GM19043 (cell line): ENCODE measurements at regions not wholly inside any gene's neighbourhood (a gene's known extent, or its start where the extent isn't known, plus 50 kb on each side); places are given as distances from the start of the nearest gene placed in this dataset.

Experiments used
- ATAC-seq: cut with Tn5 transposase; IDR thresholded peaks from one replicate; pipeline ENCODE4 v1.9.1; 2021; ENCODE audit warnings: low read depth; ENCODE audit not compliant: unreplicated experiment

- no peak for ATAC-seq
These were observed 316.5 kb upstream of the ZMIZ1 start for GRCh38 chr10:78752221-78752620.

GRCh38 chr10:78752708-78753107 is 316.1 kb upstream of the ZMIZ1 start:
- ATAC-seq: no peak

- ATAC-seq: no peak
These were observed 314.3 kb upstream of the ZMIZ1 start for GRCh38 chr10:78754269-78755062.

- ATAC-seq: no peak
These were observed 313.6 kb upstream of the ZMIZ1 start for GRCh38 chr10:78755063-78755701.

- ATAC-seq: no peak
These were observed 312.8 kb upstream of the ZMIZ1 start for GRCh38 chr10:78755877-78756455.

- no peak for ATAC-seq
These were observed 312.0 kb upstream of the ZMIZ1 start for GRCh38 chr10:78756604-78757343.

GRCh38 chr10:78757344-78757925 is 311.3 kb upstream of the ZMIZ1 start:
- ATAC-seq: no peak

- no peak for ATAC-seq
These were observed 310.6 kb upstream of the ZMIZ1 start for GRCh38 chr10:78758176-78758575.

GRCh38 chr10:78759456-78760120 is 309.2 kb upstream of the ZMIZ1 start:
- no peak for ATAC-seq

- no peak for ATAC-seq
These were observed 308.1 kb upstream of the ZMIZ1 start for GRCh38 chr10:78760463-78761310.

GRCh38 chr10:78761311-78761781 is 307.4 kb upstream of the ZMIZ1 start:
- ATAC-seq: no peak

- ATAC-seq: no peak
These were observed 306.6 kb upstream of the ZMIZ1 start for GRCh38 chr10:78762086-78762630.

GRCh38 chr10:78763234-78763633 is 305.5 kb upstream of the ZMIZ1 start:
- no peak for ATAC-seq

GRCh38 chr10:78763651-78764395 is 304.9 kb upstream of the ZMIZ1 start:
- no peak for ATAC-seq

- ATAC-seq: no peak
These were observed 304.3 kb upstream of the ZMIZ1 start for GRCh38 chr10:78764436-78764835.

GRCh38 chr10:78764846-78765430 is 303.8 kb upstream of the ZMIZ1 start:
- no peak for ATAC-seq

GRCh38 chr10:78765726-78766335 is 302.9 kb upstream of the ZMIZ1 start:
- no peak for ATAC-seq
